NCI-H2227 treated with DMSO at 0.1 percent for 48 hours (cell line): ENCODE measurements at regions not wholly inside any gene's neighbourhood (a gene's known extent, or its start where the extent isn't known, plus 50 kb on each side); places are given as distances from the start of the nearest gene placed in this dataset.

Source experiments
- DNase-seq: peaks from one replicate; lab custom pipeline; 2025; lab: John Stamatoyannopoulos, UW

DNA sequence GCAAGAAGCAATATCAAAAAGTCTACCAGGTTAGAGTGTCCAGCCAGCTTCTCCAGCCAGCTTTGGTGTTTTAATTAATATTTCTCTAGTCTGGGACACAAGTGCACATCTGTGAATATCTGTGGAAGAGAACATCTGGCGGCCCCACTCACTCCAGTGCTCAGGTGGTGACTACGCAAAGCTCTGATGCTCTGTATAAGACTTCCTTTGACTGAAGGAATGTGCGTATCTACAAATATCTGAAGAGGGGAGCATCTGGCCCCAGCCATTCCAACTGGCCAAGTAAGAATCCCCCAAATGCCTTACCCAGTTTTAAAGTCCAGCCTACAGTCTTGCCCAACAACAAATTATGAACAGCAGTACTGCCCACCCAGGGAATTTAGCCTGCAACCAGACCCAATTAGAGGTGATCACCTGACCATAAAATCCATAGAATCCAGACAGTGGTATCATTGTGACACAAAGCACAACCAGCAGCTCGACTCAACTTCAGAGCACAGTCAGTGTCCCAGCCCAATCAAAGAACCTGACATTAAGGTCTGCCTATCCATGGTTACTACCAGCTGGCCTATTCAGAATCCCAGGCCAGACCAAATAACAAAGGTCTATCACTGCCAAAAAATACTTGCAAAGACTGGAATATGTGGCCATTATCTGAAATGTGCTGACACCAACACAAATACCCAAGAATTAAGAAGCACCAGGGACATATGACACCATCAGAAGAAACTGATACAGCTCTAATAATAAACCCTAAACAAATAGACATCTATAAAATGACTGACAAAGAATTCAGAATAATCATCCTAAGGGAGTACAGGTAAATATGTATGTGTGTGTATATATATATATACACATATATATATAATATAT lies 76.1 kb upstream of the MANEA start:
- DNase-seq: no peak

- DNase-seq: no peak
These were observed 73.8 kb upstream of the MANEA start for GRCh38 chr6:95503568-95503967.

- no peak for DNase-seq
These were observed 65.9 kb upstream of the MANEA start for GRCh38 chr6:95511404-95511803.

- no peak for DNase-seq
These were observed 61.4 kb upstream of the MANEA start for GRCh38 chr6:95515975-95516374.

DNA sequence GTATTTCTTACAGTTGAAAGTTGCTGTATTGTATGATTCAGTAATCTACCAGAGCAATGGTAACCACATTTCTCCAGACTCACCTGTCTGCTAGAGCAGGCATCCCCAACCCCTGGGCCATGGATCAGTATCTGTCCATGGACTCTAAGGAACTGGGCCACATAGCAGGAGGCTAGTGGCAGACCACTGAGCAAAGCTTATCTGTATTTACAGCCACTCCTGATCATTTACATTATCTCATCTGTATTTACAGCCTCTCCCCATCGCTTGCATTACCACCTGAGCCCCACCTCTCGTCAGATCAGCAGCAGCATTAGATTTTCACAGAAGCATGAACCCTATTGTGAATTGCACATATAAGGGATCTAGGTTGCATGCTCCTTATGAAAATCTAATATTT lies 60.3 kb upstream of the MANEA start:
- no peak for DNase-seq

DNA sequence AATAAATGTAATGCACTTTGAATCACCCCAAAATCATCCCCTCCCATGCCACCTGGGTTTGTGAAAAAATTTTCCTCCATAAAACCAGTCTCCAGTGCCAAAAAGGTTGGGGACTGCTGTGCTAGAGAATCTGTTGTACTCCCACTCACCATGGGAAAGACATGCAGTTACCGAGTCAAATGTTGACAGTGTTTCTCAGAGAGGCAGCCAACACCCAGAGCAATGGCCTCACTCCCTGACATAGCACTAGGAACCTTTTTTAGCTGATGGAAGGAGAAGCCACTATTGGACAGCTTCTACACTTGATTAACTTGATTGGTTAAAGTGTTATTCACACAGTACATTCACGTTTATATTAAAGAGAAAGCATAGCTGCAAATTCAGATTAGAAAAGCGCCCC lies 59.8 kb upstream of the MANEA start:
- DNase-seq: no peak

- DNase-seq: no peak
These were observed 58.6 kb upstream of the MANEA start for GRCh38 chr6:95518630-95519227.

DNA sequence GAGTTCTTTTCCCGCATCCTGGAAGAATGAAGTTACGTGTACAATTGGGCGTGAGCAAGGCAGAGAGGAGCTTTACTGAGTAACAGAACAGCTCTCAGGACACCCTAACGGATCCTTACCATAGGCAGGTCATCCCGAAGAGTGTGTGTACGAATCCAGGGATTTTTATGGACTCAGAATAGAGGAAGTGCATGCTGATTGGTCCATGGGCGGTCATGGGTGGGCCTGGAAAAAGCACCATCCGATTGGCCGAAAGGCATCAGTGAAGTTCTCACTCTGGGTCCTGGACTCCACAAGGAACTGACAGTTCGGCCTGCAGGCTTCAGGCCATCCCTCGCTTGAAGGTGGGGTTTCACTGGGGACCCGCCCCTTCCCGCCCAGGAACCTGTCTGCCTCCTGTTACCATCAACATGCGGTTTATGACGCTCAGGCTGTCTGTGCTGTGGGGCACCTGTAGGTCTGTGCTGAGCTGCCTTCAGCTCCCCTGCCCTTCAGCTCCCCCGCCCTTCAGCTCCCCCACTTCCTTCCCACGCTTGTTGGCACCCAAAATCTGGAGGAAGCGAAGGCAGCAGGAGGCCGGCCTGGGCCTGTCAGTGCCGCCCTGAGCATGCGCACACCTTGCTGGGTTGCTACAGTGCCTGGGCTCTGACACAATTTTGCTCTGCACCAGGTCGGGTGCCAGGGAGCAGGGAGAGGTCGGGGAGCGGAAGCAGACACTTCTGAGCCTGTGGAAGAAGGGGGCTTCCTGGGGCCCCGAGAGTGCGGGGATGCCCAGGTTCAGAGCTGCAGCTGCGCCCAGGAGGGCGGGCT lies 57.9 kb upstream of the MANEA start:
- no peak for DNase-seq

- DNase-seq: no peak
These were observed 56.2 kb upstream of the MANEA start for GRCh38 chr6:95521181-95521580.
